Keratinocyte (primary cell): ENCODE measurements at regions not wholly inside any gene's neighbourhood (a gene's known extent, or its start where the extent isn't known, plus 50 kb on each side); places are given as distances from the start of the nearest gene placed in this dataset.

Source experiments
- DNase-seq: peaks from one replicate; pipeline ENCODE4 v3.0.0-alpha.2; 2011; ENCODE audit warnings: low read depth, missing footprints, low spot score
- FAIRE-seq: peaks from 2 replicates; lab custom pipeline; 2011; peaks lifted over from hg19 to GRCh38; lab: Jason Lieb, UNC
- H2AFZ ChIP-seq: 2 replicates; pipeline ENCODE4 v1.6.0; 2012; ENCODE audit warnings: low read length, control low read depth, inconsistent platforms; ENCODE audit not compliant: control insufficient read depth
- H3K27ac ChIP-seq: 2 replicates; pipeline ENCODE4 v1.5.1; 2011; ENCODE audit warnings: low read length; ENCODE audit not compliant: control insufficient read depth, insufficient read depth
- H3K27me3 ChIP-seq: 3 replicates; pipeline ENCODE4 v1.6.0; 2011; ENCODE audit warnings: low read length; ENCODE audit not compliant: control insufficient read depth, insufficient read depth; ENCODE audit errors: extremely low read depth
- H3K36me3 ChIP-seq, 2 experiments: 2 replicates in 1 of 2; 3 replicates in 1 of 2; pipeline ENCODE4 v1.5.1; 2011; ENCODE audit warnings: low read length in 2 of 2, mild to moderate bottlenecking in 1 of 2; ENCODE audit not compliant: control insufficient read depth in 2 of 2, insufficient read depth in 2 of 2; ENCODE audit errors: extremely low read depth in 1 of 2
- H3K4me1 ChIP-seq: 3 replicates; pipeline ENCODE4 v1.5.1; 2011; ENCODE audit warnings: low read length; ENCODE audit not compliant: control insufficient read depth, insufficient read depth; ENCODE audit errors: extremely low read depth
- H3K4me2 ChIP-seq: 3 replicates; pipeline ENCODE4 v1.6.0; 2011; ENCODE audit warnings: low read depth, low read length; ENCODE audit not compliant: control insufficient read depth, insufficient read depth; ENCODE audit errors: extremely low read depth
- H3K4me3 ChIP-seq, 3 experiments: fragments of 200-600 bp in 1 of 3; sonication (generic) in 1 of 3; 2 replicates in 2 of 3; 3 replicates in 1 of 3; pipeline ENCODE4 v1.5.1; 2011 to 2016; ENCODE audit warnings: low read length in 3 of 3, mild to moderate bottlenecking in 3 of 3, control low read depth in 2 of 3, inconsistent platforms in 1 of 3, low read depth in 1 of 3, mixed read lengths in 1 of 3, mixed run types in 1 of 3, moderate library complexity in 1 of 3; ENCODE audit not compliant: control insufficient read depth in 2 of 3, insufficient read depth in 2 of 3; ENCODE audit errors: extremely low read depth in 1 of 3
- H3K79me2 ChIP-seq: 2 replicates; pipeline ENCODE4 v1.6.0; 2012; ENCODE audit warnings: low read length; ENCODE audit not compliant: control insufficient read depth, insufficient read depth
- H3K9ac ChIP-seq: 3 replicates; pipeline ENCODE4 v1.6.0; 2011; ENCODE audit warnings: low read length; ENCODE audit not compliant: control insufficient read depth, insufficient read depth; ENCODE audit errors: extremely low read depth
- H3K9me1 ChIP-seq: 3 replicates; pipeline ENCODE4 v1.6.0; 2011; ENCODE audit warnings: low read length; ENCODE audit not compliant: control insufficient read depth, insufficient read depth; ENCODE audit errors: extremely low read depth
- H3K9me3 ChIP-seq: 2 replicates; pipeline ENCODE4 v1.5.1; 2012; ENCODE audit warnings: low read depth, low read length; ENCODE audit not compliant: control insufficient read depth
- H4K20me1 ChIP-seq: 3 replicates; pipeline ENCODE4 v1.6.0; 2011; ENCODE audit warnings: low read length; ENCODE audit not compliant: control insufficient read depth, insufficient read depth; ENCODE audit errors: extremely low read depth
- CTCF ChIP-seq, 3 experiments: IDR thresholded peaks in 1 of 3; conservative IDR thresholded peaks in 1 of 3; optimal IDR thresholded peaks in 1 of 3; 2 replicates in 2 of 3; 3 replicates in 1 of 3; pipeline versions ENCODE3 to v1.5.1; 2011; ENCODE audit warnings: low read length in 3 of 3, mild to moderate bottlenecking in 3 of 3, moderate library complexity in 2 of 3, control low read depth in 1 of 3, inconsistent platforms in 1 of 3; ENCODE audit not compliant: insufficient read depth in 2 of 3; ENCODE audit errors: extremely low read depth in 1 of 3
- EZH2 ChIP-seq: IDR thresholded peaks from one replicate; pipeline ENCODE4 v1.6.1; 2012; ENCODE audit warnings: inconsistent platforms, mild to moderate bottlenecking, low read length, moderate library complexity
- dilution Hi-C: fragments of 300-500 bp; cut with MboI; formaldehyde crosslinking; loops from one replicate; pipeline ENCODE4 v1.7.0; 2020; ENCODE audit warnings: low sequenced_read_pairs; ENCODE audit not compliant: extremely low pct_ligation_motif_present

- dilution Hi-C loops = no loop called here
- no peaks in the 10 kb centered on the region for H3K36me3 ChIP-seq
- no peak overlapping the region for H3K4me3 ChIP-seq
- H3K79me2 ChIP-seq = no peaks in the 10 kb centered on the region
- no peaks in the 10 kb centered on the region for H3K9me3 ChIP-seq
- H4K20me1 ChIP-seq = no peaks in the 10 kb centered on the region
- no peaks in the 10 kb centered on the region for H3K27me3 ChIP-seq
- TF ChIP-seq EZH2 (no peak), CTCF (optimal IDR thresholded peaks at IDR 0.05 in 1 of 3, IDR thresholded peaks at IDR 0.05 in 1 of 3, conservative IDR thresholded peaks at IDR 0.05 in 1 of 3; ENCODE audit: extremely low read depth in 1 of 3, insufficient read depth in 2 of 3, low read length in 3 of 3) (no peak)
- peaks cover 11% of the 10 kb centered on the region for H3K4me1 ChIP-seq
- H2AFZ ChIP-seq = no peak overlapping the region
- DNase-seq (no peak), FAIRE-seq (peak; percentile 65)
- no peak overlapping the region for H3K9ac ChIP-seq
- H3K4me2 ChIP-seq = no peak overlapping the region
- H3K9me1 ChIP-seq = no peaks in the 10 kb centered on the region
- peak overlapping the region; percentile 47 for H3K27ac ChIP-seq
These were observed 517.5 kb downstream of the BCL11B start for GRCh38 chr14:98754343-98755020.

- Histone ChIP-seq H3K27ac (no peak overlapping the region), H4K20me1 (no peaks in the 10 kb centered on the region), H3K4me3 (no peak overlapping the region), H3K9ac (no peak overlapping the region), H3K4me1 (peaks cover 11% of the 10 kb centered on the region), H3K9me1 (no peaks in the 10 kb centered on the region), H3K36me3 (no peaks in the 10 kb centered on the region), H2AFZ (no peak overlapping the region), H3K27me3 (no peaks in the 10 kb centered on the region), H3K79me2 (no peaks in the 10 kb centered on the region), H3K9me3 (no peaks in the 10 kb centered on the region), H3K4me2 (no peak overlapping the region)
- dilution Hi-C loops = no loop called here
- FAIRE-seq (no peak), DNase-seq (no peak)
- no peak for TF ChIP-seq EZH2
- TF ChIP-seq CTCF (optimal IDR thresholded peaks at IDR 0.05 in 1 of 3, IDR thresholded peaks at IDR 0.05 in 1 of 3, conservative IDR thresholded peaks at IDR 0.05 in 1 of 3; ENCODE audit: extremely low read depth in 1 of 3, insufficient read depth in 2 of 3, low read length in 3 of 3) = no peak
These were observed 515.2 kb downstream of the BCL11B start for GRCh38 chr14:98756749-98757148.
